NCI-H1105 treated with DMSO at 0.1 percent for 48 hours (cell line): ENCODE measurements at regions not wholly inside any gene's neighbourhood (a gene's known extent, or its start where the extent isn't known, plus 50 kb on each side); places are given as distances from the start of the nearest gene placed in this dataset.

ENCODE experiments used
- DNase-seq: peaks from one replicate; lab custom pipeline; 2025; lab: John Stamatoyannopoulos, UW

GRCh38 chr11:15773476-15774387 lies 582.6 kb downstream of the SOX6 start:
- DNase-seq, result no peak

GRCh38 chr11:15774388-15774939 lies 581.9 kb downstream of the SOX6 start:
- DNase-seq, result no peak

GRCh38 chr11:15775015-15775541 lies 581.3 kb downstream of the SOX6 start:
- DNase-seq, result no peak

GRCh38 chr11:15775797-15776196 lies 580.5 kb downstream of the SOX6 start:
- DNase-seq, result no peak

- no peak for DNase-seq
These were observed 580.0 kb downstream of the SOX6 start for GRCh38 chr11:15776366-15776765.

- DNase-seq, result no peak
These were observed 576.8 kb downstream of the SOX6 start for GRCh38 chr11:15779518-15779917.

- no peak for DNase-seq
These were observed 576.0 kb downstream of the SOX6 start for GRCh38 chr11:15780382-15780781.

GRCh38 chr11:15780837-15781236 lies 575.5 kb downstream of the SOX6 start:
- no peak for DNase-seq

GRCh38 chr11:15783619-15784018 lies 572.7 kb downstream of the SOX6 start:
- no peak for DNase-seq

GRCh38 chr11:15793043-15793996 lies 563.0 kb downstream of the SOX6 start:
- no peak for DNase-seq

- DNase-seq, result no peak
These were observed 561.8 kb downstream of the SOX6 start for GRCh38 chr11:15794361-15795150.

- DNase-seq, result no peak
These were observed 561.0 kb downstream of the SOX6 start for GRCh38 chr11:15795378-15795777.

GRCh38 chr11:15800111-15800800 lies 556.1 kb downstream of the SOX6 start:
- DNase-seq, result no peak

- no peak for DNase-seq
These were observed 555.2 kb downstream of the SOX6 start for GRCh38 chr11:15801126-15801525.

GRCh38 chr11:15801616-15802015 lies 554.7 kb downstream of the SOX6 start:
- no peak for DNase-seq

GRCh38 chr11:15805726-15806125 lies 550.6 kb downstream of the SOX6 start:
- no peak for DNase-seq

GRCh38 chr11:15806217-15806616 lies 550.1 kb downstream of the SOX6 start:
- DNase-seq, result no peak

- no peak for DNase-seq
These were observed 548.5 kb downstream of the SOX6 start for GRCh38 chr11:15807827-15808226.

GRCh38 chr11:15810082-15810481 lies 546.3 kb downstream of the SOX6 start:
- DNase-seq, result no peak

- no peak for DNase-seq
These were observed 545.8 kb downstream of the SOX6 start for GRCh38 chr11:15810525-15810924.
